Spleen (tissue), 7 donors: ENCODE measurements at regions not wholly inside any gene's neighbourhood (a gene's known extent, or its start where the extent isn't known, plus 50 kb on each side); places are given as distances from the start of the nearest gene placed in this dataset.

Experiments
- POLR2A ChIP-seq, 3 donors: fragments of 450-650 bp; IDR thresholded peaks; one replicate each; pipeline ENCODE4 v1.5.1; 2017; ENCODE audit warnings: antibody characterized with exemption in 3 of 3, mild to moderate bottlenecking in 1 of 3
- POLR2AphosphoS5 ChIP-seq, 3 donors: sonication (generic); formaldehyde crosslinking; IDR thresholded peaks; one replicate each; pipeline ENCODE4 v1.5.1; 2017; ENCODE audit warnings: antibody characterized with exemption in 3 of 3
- TF ChIP-seq, protein P1 (sequence below), 11 experiments: fragments of 200-600 bp in 7 of 11; fragments of 450-650 bp in 4 of 11; sonication (generic) in 4 of 11; IDR thresholded peaks in 8 of 11; conservative IDR thresholded peaks in 3 of 11; 1 replicate in 7 of 11; 2 replicates in 4 of 11; pipeline versions ENCODE4 v1.4.0 to v1.8.0; 2016 to 2021; ENCODE audit warnings: antibody characterized with exemption in 11 of 11, inconsistent platforms in 4 of 11, mild to moderate bottlenecking in 1 of 11
- donor health status: DM: no; HTN: no; CAD: no; lungs with moderate emphysema.
- donor health status: DM: no; HTN: no; CAD: no.
- donor health status: DM: no; HTN: no; CAD: no.

DNA sequence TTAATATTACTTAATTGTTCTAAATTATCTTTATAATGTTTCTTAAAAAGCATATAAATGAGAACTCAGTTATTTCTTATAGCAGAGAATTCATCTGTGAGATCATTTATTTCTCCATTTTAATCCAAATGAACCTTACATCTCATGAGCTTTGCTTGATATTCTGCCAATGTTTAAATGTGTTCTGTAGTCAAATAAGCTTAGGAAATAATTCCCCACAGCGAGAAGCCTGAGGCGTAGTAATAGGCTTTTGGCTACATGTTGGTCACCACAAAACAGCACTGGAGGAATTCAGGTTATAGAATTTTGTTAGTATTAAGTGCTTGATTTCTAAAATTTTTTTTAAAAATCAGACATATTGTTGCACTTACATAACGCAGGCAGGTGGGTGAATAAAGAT is 585.3 kb upstream of the RORB start:
- TF ChIP-seq, protein P1, sequence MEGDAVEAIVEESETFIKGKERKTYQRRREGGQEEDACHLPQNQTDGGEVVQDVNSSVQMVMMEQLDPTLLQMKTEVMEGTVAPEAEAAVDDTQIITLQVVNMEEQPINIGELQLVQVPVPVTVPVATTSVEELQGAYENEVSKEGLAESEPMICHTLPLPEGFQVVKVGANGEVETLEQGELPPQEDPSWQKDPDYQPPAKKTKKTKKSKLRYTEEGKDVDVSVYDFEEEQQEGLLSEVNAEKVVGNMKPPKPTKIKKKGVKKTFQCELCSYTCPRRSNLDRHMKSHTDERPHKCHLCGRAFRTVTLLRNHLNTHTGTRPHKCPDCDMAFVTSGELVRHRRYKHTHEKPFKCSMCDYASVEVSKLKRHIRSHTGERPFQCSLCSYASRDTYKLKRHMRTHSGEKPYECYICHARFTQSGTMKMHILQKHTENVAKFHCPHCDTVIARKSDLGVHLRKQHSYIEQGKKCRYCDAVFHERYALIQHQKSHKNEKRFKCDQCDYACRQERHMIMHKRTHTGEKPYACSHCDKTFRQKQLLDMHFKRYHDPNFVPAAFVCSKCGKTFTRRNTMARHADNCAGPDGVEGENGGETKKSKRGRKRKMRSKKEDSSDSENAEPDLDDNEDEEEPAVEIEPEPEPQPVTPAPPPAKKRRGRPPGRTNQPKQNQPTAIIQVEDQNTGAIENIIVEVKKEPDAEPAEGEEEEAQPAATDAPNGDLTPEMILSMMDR (IDR thresholded peaks at IDR 0.05 in 8 of 11, conservative IDR thresholded peaks at IDR 0.05 in 3 of 11), result no peak
- no peak for TF ChIP-seq POLR2AphosphoS5 (IDR thresholded peaks at IDR 0.05)
- no peak for TF ChIP-seq POLR2A (IDR thresholded peaks at IDR 0.05)
